ENCODE measurements at regions not wholly inside any gene's neighbourhood (a gene's known extent, or its start where the extent isn't known, plus 50 kb on each side); places are given as distances from the start of the nearest gene placed in this dataset.
"Not testable (repeated sequence)": the region's sequence is repeated elsewhere in the genome, so short reads cannot be mapped to it uniquely, and the experiment has no call there.

DNA sequence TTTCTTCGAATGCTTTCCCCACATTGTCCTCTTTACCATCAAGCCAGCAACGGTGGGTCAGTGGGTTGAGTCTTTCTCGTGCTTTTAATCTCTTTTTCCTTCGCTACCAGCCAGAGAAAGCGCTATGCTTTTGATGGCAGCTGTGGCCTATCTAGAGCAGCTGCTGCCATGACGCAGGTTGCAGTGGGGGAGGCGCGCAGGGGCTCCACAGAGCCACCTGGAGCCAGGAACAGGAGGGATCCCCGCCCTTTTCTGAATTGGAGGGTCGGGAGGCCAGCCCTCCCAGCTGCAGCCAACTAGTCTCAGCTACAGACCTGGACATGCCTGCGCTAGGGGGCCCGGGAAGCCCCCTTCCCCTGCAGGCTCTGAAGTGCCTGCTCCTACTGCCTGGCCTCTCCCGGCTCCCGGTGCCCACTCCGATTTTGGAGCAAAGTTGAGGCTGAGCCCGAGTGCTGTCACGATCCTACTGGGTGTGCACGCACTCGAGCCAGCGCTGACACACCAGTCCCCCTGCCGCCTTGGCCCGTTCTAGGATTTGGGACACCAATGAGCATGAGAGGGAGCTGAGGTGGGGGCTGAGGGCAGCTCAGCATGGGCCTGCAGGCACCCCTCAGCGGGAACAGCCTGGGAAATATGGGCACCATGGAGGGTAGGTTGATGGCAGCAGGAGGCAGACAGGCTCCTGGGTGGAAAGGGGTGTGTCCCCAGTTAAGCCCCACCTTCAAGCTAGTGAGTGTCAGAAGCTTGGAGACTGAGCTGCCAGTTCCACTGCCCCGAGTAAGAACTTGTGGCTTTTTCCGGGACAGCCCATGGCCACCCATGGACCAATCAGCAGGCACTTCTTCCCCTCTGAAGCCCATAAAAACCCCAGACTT, 784.2 kb downstream of the SLC6A15 start:
- DNase-seq (ENCODE audit: low read depth, low spot score) = no peak
- Histone ChIP-seq H3K4me1 (ENCODE audit: control insufficient read depth, insufficient read depth, low read length) (no peaks in the 10 kb centered on the region), H3K27me3 (ENCODE audit: control insufficient read depth, insufficient read depth, low read length) (no peaks in the 10 kb centered on the region), H3K4me3 (ENCODE audit: low read length) (no peak overlapping the region), H3K27ac (ENCODE audit: low read length) (no peak overlapping the region), H3K36me3 (ENCODE audit: control insufficient read depth, insufficient read depth, low read length) (no peaks in the 10 kb centered on the region; the same call in 1 of the 2 replicates), H3K9me3 (ENCODE audit: control insufficient read depth, insufficient read depth, low read length) (no peaks in the 10 kb centered on the region)
- WGBS (ENCODE audit: insufficient coverage, insufficient read length) = no CpG with 5 or more reads among the region's 25 CpGs

DNA sequence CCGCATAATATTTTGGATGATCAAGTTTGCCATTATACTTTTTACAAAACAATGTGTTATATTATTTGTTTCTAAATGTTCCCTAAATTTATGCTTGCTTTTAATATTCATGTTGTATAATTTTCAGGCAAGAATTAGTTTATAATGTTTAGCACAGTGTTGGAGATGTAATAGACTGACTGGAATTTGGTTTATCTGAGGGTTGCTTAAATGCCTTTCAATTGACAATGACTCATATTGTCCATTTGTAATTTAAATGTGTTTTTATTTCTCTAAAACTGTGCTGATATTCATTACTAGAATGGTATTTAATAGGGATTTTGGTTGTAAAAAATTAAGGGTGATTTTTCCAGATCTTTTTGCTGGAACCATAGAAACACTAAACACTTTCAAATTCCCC, 788.4 kb downstream of the SLC6A15 start:
- no CpG with 5 or more reads among the region's 1 CpG for WGBS (ENCODE audit: insufficient coverage, insufficient read length)
- Histone ChIP-seq H3K27me3 (ENCODE audit: control insufficient read depth, insufficient read depth, low read length) (no peaks in the 10 kb centered on the region), H3K9me3 (ENCODE audit: control insufficient read depth, insufficient read depth, low read length) (no peaks in the 10 kb centered on the region), H3K27ac (ENCODE audit: low read length) (no peak overlapping the region), H3K4me3 (ENCODE audit: low read length) (no peak overlapping the region), H3K36me3 (ENCODE audit: control insufficient read depth, insufficient read depth, low read length) (no peaks in the 10 kb centered on the region), H3K4me1 (ENCODE audit: control insufficient read depth, insufficient read depth, low read length) (no peaks in the 10 kb centered on the region)
- DNase-seq (ENCODE audit: low read depth, low spot score) = no peak

- Histone ChIP-seq H3K9me3 (ENCODE audit: control insufficient read depth, insufficient read depth, low read length) (no peaks in the 10 kb centered on the region), H3K27ac (ENCODE audit: low read length) (no peak overlapping the region), H3K4me3 (ENCODE audit: low read length) (no peak overlapping the region), H3K4me1 (ENCODE audit: control insufficient read depth, insufficient read depth, low read length) (no peaks in the 10 kb centered on the region), H3K27me3 (ENCODE audit: control insufficient read depth, insufficient read depth, low read length) (no peaks in the 10 kb centered on the region), H3K36me3 (ENCODE audit: control insufficient read depth, insufficient read depth, low read length) (no peaks in the 10 kb centered on the region)
- no CpG with 5 or more reads among the region's 3 CpGs for WGBS (ENCODE audit: insufficient coverage, insufficient read length)
- DNase-seq (ENCODE audit: low read depth, low spot score) = no peak
Observed at GRCh38 chr12:84117190-84117589, 795.4 kb downstream of the SLC6A15 start.

DNA sequence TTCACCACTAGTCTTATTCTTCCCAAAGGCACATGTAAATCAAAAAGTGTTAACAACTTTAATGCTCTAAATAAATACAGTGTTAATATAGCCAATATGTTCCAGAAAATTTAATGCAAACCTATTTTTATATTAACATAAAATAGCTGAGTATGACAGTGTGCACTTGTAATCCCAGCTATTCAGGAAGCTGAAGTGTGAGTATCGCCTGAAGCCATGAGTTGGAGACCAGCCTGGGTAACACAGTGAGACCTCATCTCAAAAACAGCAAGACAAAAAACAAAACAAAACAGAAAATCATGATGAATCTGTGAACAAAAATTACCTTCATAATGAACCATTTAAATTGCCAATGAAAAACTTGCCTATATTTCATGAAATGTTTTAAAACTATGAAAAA, 798.9 kb downstream of the SLC6A15 start:
- Histone ChIP-seq H3K9me3 (ENCODE audit: control insufficient read depth, insufficient read depth, low read length) (no peaks in the 10 kb centered on the region), H3K4me1 (ENCODE audit: control insufficient read depth, insufficient read depth, low read length) (no peaks in the 10 kb centered on the region), H3K4me3 (ENCODE audit: low read length) (no peak overlapping the region), H3K27me3 (ENCODE audit: control insufficient read depth, insufficient read depth, low read length) (no peaks in the 10 kb centered on the region), H3K27ac (ENCODE audit: low read length) (no peak overlapping the region), H3K36me3 (ENCODE audit: control insufficient read depth, insufficient read depth, low read length) (no peaks in the 10 kb centered on the region)
- no peak for DNase-seq (ENCODE audit: low read depth, low spot score)
- no CpG with 5 or more reads among the region's 1 CpG for WGBS (ENCODE audit: insufficient coverage, insufficient read length)

DNA sequence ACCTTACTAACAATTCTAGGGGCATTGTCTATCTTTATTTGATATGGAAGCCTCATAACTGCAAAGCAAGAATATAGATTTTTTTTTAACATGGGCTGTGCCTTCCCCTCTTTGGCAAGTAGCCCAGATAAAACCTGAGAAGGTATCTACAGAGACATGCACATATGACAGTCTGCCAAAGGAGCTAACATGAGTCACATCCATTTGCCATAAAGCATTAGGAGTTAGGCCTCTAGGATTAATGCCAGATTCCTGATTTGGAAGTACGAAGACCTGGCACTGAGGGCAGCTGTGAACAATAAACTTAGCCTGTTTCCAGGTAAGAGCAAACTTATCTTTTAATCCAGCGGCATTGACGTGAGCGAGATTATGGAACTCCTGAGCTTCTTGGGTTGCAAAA, 808.7 kb downstream of the SLC6A15 start:
- H3K9me3 ChIP-seq (ENCODE audit: control insufficient read depth, insufficient read depth, low read length) = not testable (repeated sequence)

GRCh38 chr12:84101963-84102362, 810.6 kb downstream of the SLC6A15 start:
- DNase-seq (ENCODE audit: low read depth, low spot score); H3K9me3 ChIP-seq (ENCODE audit: control insufficient read depth, insufficient read depth, low read length); H3K27me3 ChIP-seq (ENCODE audit: control insufficient read depth, insufficient read depth, low read length); H3K27ac ChIP-seq (ENCODE audit: low read length); H3K4me3 ChIP-seq (ENCODE audit: low read length); H3K36me3 ChIP-seq (ENCODE audit: control insufficient read depth, insufficient read depth, low read length); H3K4me1 ChIP-seq (ENCODE audit: control insufficient read depth, insufficient read depth, low read length): not testable (repeated sequence)
- WGBS (ENCODE audit: insufficient coverage, insufficient read length) = no CpG with 5 or more reads among the region's 8 CpGs

More for the DNA sequence above, 808.7 kb downstream of the SLC6A15 start:
- not testable (repeated sequence) for H3K36me3 ChIP-seq (ENCODE audit: control insufficient read depth, insufficient read depth, low read length); H3K27me3 ChIP-seq (ENCODE audit: control insufficient read depth, insufficient read depth, low read length); H3K4me3 ChIP-seq (ENCODE audit: low read length); H3K27ac ChIP-seq (ENCODE audit: low read length); DNase-seq (ENCODE audit: low read depth, low spot score); H3K4me1 ChIP-seq (ENCODE audit: control insufficient read depth, insufficient read depth, low read length)
- no CpG with 5 or more reads among the region's 4 CpGs for WGBS (ENCODE audit: insufficient coverage, insufficient read length)

- WGBS (ENCODE audit: insufficient coverage, insufficient read length) = no CpG with 5 or more reads among the region's 1 CpG
- not testable (repeated sequence) for DNase-seq (ENCODE audit: low read depth, low spot score); H3K27ac ChIP-seq (ENCODE audit: low read length); H3K9me3 ChIP-seq (ENCODE audit: control insufficient read depth, insufficient read depth, low read length); H3K27me3 ChIP-seq (ENCODE audit: control insufficient read depth, insufficient read depth, low read length); H3K36me3 ChIP-seq (ENCODE audit: control insufficient read depth, insufficient read depth, low read length); H3K4me3 ChIP-seq (ENCODE audit: low read length); H3K4me1 ChIP-seq (ENCODE audit: control insufficient read depth, insufficient read depth, low read length)
Observed at GRCh38 chr12:84099591-84099990, 813.0 kb downstream of the SLC6A15 start.

GRCh38 chr12:84091651-84092050, 820.9 kb downstream of the SLC6A15 start:
- Histone ChIP-seq H3K36me3 (ENCODE audit: control insufficient read depth, insufficient read depth, low read length) (no peaks in the 10 kb centered on the region), H3K4me1 (ENCODE audit: control insufficient read depth, insufficient read depth, low read length) (no peaks in the 10 kb centered on the region), H3K27me3 (ENCODE audit: control insufficient read depth, insufficient read depth, low read length) (no peaks in the 10 kb centered on the region), H3K9me3 (ENCODE audit: control insufficient read depth, insufficient read depth, low read length) (no peaks in the 10 kb centered on the region), H3K27ac (ENCODE audit: low read length) (no peak overlapping the region), H3K4me3 (ENCODE audit: low read length) (no peak overlapping the region)
- WGBS (ENCODE audit: insufficient coverage, insufficient read length) = no CpG with 5 or more reads among the region's 4 CpGs
- no peak for DNase-seq (ENCODE audit: low read depth, low spot score)

DNA sequence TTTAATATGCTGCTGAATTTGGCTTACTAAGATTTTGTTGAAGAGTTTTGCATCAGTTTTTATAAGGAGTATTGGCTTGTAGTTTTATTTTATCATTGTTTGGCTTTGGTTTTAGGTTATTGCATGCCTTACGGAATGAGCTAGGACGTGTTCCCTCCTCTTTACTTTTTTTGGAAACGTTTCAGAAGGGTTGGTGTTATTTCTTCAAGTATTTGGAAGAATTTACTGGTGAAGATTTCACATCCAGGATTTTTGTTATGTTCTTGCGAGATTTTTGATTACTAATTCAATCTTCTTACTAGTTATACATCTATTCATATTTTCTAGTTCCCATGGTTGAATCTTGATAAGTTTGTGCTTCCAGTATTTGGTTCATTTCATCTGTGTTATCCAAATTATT, 823.2 kb downstream of the SLC6A15 start:
- H3K4me3 ChIP-seq (ENCODE audit: low read length) = no peak overlapping the region
- DNase-seq (ENCODE audit: low read depth, low spot score) = no peak
- no peaks in the 10 kb centered on the region for H3K9me3 ChIP-seq (ENCODE audit: control insufficient read depth, insufficient read depth, low read length)
- no peaks in the 10 kb centered on the region for H3K4me1 ChIP-seq (ENCODE audit: control insufficient read depth, insufficient read depth, low read length)
- H3K27ac ChIP-seq (ENCODE audit: low read length) = no peak overlapping the region
- H3K36me3 ChIP-seq (ENCODE audit: control insufficient read depth, insufficient read depth, low read length) = no peaks in the 10 kb centered on the region
- H3K27me3 ChIP-seq (ENCODE audit: control insufficient read depth, insufficient read depth, low read length) = no peaks in the 10 kb centered on the region
- no CpG with 5 or more reads among the region's 4 CpGs for WGBS (ENCODE audit: insufficient coverage, insufficient read length)

- DNase-seq (ENCODE audit: low read depth, low spot score) = no peak
- Histone ChIP-seq H3K4me1 (ENCODE audit: control insufficient read depth, insufficient read depth, low read length) (no peaks in the 10 kb centered on the region), H3K36me3 (ENCODE audit: control insufficient read depth, insufficient read depth, low read length) (no peaks in the 10 kb centered on the region), H3K27me3 (ENCODE audit: control insufficient read depth, insufficient read depth, low read length) (no peaks in the 10 kb centered on the region), H3K9me3 (ENCODE audit: control insufficient read depth, insufficient read depth, low read length) (no peaks in the 10 kb centered on the region), H3K4me3 (ENCODE audit: low read length) (no peak overlapping the region), H3K27ac (ENCODE audit: low read length) (no peak overlapping the region)
- whole genome bisulfite sequencing (ENCODE audit: insufficient coverage, insufficient read length) = no CpG with 5 or more reads among the region's 3 CpGs
Observed at GRCh38 chr12:84085046-84085445, 827.6 kb downstream of the SLC6A15 start.

GRCh38 chr12:84079626-84080025, 833.0 kb downstream of the SLC6A15 start:
- H3K36me3 ChIP-seq (ENCODE audit: control insufficient read depth, insufficient read depth, low read length) = no peaks in the 10 kb centered on the region
- no peaks in the 10 kb centered on the region for H3K9me3 ChIP-seq (ENCODE audit: control insufficient read depth, insufficient read depth, low read length)
- DNase-seq (ENCODE audit: low read depth, low spot score) = no peak
- no CpG with 5 or more reads among the region's 1 CpG for WGBS (ENCODE audit: insufficient coverage, insufficient read length)
- H3K4me3 ChIP-seq (ENCODE audit: low read length) = no peak overlapping the region
- H3K27me3 ChIP-seq (ENCODE audit: control insufficient read depth, insufficient read depth, low read length) = no peaks in the 10 kb centered on the region
- no peaks in the 10 kb centered on the region for H3K4me1 ChIP-seq (ENCODE audit: control insufficient read depth, insufficient read depth, low read length)
- no peak overlapping the region for H3K27ac ChIP-seq (ENCODE audit: low read length)

Measured in iPS DF 6.9 (cell line).